GM21576 (cell line): ENCODE measurements at regions not wholly inside any gene's neighbourhood (a gene's known extent, or its start where the extent isn't known, plus 50 kb on each side); places are given as distances from the start of the nearest gene placed in this dataset.
"Not testable (repeated sequence)": the region's sequence is repeated elsewhere in the genome, so short reads cannot be mapped to it uniquely, and the experiment has no call there.

Experiments used
- ATAC-seq: cut with Tn5 transposase; IDR thresholded peaks from one replicate; pipeline ENCODE4 v1.9.1; 2021; ENCODE audit warnings: mild to moderate bottlenecking, moderate library complexity; ENCODE audit not compliant: unreplicated experiment

DNA sequence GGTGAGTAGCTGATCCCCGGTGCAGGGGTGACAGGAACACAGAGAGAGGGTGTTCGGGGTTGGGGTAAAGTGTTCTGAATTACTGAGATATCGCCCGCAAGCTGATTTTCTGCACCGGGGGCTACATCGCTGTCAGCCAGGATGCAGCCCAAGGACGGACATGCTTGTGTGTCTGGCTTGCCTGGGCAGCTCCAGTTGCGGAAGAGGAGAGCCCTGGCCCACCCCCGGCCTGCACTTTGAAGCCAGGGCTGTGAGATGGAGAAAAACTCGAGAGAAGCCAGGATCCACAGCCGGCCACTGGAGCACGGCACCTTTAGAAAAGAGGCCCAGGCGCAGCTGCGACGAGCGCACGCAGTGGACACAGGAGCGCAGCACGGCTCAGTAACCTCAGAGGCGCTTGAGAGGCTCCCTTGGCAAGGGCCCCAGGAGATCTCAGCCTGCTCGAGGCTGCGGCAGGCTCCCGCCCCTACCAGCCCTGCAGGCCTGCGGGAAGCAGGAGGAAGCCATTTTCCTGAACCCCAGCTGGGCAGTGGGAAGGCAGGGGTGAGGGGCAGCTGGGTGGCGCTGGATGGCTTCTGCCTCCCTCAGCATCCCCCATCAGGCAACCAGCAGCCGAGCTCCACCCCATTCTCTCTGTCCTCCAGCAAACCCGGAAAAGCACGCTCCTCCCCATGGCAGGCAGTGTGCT is 59.2 kb downstream of the C9orf50 start:
- no peak for ATAC-seq

DNA sequence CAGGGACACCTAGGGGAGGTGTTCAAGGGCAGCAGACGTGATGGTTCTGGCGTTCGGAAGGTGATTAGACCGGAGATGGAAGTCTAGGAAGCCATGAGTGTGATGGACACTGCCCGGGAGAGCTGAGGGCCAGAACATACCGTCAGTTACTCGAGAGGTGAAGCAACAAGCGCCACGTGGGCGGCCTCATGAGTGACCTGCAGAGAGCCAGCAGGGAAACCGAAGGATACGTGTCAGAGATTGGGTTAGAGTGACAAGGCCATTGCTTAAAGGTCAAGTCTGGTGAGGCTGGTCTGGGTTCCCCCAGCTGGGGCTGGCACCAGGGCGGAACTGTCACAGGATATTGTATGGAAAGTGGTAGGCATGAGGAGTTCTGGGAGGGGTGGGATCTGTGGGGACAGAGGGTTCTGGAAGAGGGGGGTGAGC is 60.0 kb downstream of the C9orf50 start:
- no peak for ATAC-seq

GRCh38 chr9:129559506-129559881 is 61.4 kb downstream of the C9orf50 start:
- no peak for ATAC-seq

GRCh38 chr9:129558551-129559505 is 62.1 kb downstream of the C9orf50 start:
- no peak for ATAC-seq

DNA sequence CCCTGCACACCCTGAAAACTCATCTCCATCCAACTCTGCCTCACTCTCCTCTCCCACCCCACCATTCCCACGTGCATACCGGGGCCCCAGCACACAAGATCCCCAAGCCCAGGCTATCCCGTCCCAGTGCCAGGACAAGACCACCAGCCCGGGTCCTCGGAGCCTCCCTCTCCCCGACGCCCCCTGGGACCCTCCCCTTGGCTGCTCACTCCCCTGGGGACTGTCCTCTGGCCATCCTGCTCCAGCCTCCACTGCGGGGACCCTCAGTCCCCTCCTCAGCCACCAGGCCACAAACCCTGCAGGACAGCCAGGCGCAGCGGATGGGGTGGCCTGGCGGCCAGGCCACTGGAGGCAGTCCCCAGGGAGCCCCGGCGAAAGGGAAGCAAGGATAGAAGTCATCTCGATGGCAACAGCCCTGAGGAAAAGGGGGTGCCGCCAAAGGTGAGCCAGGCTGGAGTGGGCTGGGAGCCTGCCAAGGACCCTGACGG is 62.8 kb downstream of the C9orf50 start:
- ATAC-seq: no peak

- no peak for ATAC-seq
Observed at GRCh38 chr9:129557192-129558036, 63.5 kb downstream of the C9orf50 start.

- no peak for ATAC-seq
Observed at GRCh38 chr9:129556491-129557191, 64.3 kb downstream of the C9orf50 start.

GRCh38 chr9:129555512-129556215 is 65.2 kb downstream of the C9orf50 start:
- no peak for ATAC-seq

DNA sequence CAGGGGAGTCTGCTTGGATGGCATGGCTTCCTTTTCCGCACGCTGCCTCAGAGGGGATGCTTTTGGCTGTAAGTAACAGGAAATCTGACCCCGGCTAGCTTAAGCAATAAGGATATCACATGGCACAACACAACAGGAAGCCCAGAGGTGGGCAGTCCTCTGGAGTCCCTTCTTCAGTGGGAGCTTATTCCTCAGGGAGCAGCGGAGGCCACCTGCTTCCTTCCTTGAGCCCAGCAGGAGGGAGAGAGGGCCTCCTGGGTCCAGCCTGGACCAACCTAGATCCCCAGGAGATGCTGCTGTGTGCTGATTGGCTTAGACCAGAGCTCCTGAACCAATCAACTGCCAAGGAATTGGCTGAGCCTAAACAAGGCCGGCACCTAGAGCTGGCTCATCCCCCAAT is 66.3 kb downstream of the C9orf50 start:
- ATAC-seq: no peak

GRCh38 chr9:129553277-129553676 is 67.6 kb downstream of the C9orf50 start:
- no peak for ATAC-seq

DNA sequence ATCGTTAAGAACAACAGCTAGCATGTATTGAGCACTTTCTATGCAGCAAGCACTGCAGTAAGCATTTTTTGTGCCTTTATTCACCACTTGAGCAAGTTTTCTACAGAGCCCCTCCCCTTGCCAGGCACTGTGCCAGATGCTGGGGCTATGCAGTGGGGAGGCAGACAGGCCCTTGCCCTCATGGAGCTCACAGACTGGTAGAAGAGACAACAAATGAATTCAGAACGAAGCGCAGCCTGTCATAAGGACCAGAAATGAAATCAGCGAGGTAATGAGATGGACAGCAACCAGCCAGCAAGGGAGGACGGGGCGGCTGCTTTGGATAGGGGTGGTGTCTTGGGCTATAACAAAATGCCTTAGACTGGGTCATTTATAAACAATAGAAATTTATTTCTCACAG is 68.8 kb downstream of the C9orf50 start:
- no peak for ATAC-seq

DNA sequence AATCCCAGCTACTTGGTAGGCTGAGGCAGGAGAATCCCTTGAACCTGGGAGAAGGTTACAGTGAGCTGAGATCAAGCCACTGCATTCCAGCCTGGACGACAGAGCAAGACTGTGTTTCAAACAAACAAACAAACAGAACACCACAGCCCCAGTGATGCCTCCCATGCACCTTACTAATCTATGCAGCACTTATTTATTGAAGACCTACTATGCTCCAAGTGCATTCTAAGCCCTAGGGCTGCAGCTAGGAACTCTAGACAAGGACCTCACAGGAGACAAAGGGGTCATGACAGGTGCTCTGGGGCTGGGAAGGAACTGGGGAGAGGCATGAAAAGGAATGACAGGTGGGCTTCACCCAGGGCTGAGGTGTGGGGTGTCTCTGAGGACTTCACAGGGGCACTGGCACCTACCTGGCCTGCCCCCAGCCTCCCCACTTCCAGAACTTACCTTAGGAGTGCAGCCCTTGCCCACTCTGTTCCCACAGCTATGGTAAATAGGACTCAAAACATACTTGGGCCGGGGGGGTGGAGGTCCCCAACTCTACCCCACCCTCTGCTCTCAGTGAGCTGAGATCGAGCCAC is 69.4 kb downstream of the C9orf50 start:
- ATAC-seq: no peak

- not testable (repeated sequence) for ATAC-seq
Observed at GRCh38 chr9:129550977-129551376, 69.9 kb downstream of the C9orf50 start.

GRCh38 chr9:129550199-129550839 is 70.6 kb downstream of the C9orf50 start:
- no peak for ATAC-seq

DNA sequence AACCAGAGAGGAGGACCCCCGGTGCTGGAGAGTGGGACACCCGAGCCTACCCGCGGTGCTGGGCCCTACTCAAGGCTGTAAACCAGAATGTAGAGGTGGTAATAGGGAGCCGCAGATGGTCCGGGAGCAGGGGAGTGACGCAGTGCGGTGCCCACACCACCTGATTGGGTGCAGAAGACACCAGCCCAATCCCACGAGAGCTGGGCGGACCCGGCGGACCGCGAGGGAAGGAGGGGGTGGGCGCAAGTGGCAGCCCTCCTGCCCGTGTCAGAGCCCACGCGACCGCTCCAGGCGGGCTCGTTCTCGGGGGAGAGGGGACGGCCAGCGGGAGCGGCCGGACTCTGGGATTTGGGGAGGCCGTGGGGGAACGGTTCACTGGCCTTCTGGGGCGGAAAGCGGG is 71.2 kb downstream of the C9orf50 start:
- no peak for ATAC-seq

DNA sequence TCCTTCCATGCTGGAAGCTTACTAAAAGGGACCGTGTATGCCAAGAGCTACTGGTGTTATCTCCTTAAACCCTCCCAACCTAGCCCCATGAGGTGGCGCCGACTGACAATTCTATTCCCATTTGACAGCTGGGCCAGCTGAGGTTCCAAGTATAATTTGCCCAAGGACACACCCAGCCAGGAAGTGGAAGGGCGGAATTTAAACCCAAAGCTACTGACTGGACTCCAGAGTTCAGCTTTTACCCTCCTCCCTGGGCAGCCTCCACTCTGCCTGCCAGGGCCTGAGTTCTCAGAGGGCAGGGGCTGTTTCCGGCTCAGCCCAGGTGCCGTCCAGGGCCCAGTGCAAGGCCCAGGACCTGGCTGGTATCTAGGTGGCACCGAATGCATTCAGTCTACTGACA is 71.8 kb downstream of the C9orf50 start:
- no peak for ATAC-seq

- no peak for ATAC-seq
Observed at GRCh38 chr9:129548571-129549135, 72.2 kb downstream of the C9orf50 start.

- ATAC-seq: no peak
Observed at GRCh38 chr9:129547869-129548570, 72.9 kb downstream of the C9orf50 start.
